Fibroblast of skin of scalp (primary cell): ENCODE measurements at regions not wholly inside any gene's neighbourhood (a gene's known extent, or its start where the extent isn't known, plus 50 kb on each side); places are given as distances from the start of the nearest gene placed in this dataset.
"Not testable (repeated sequence)": the region's sequence is repeated elsewhere in the genome, so short reads cannot be mapped to it uniquely, and the experiment has no call there.

Experiments used
- DNase-seq: peaks from one replicate; pipeline ENCODE4 v3.0.0-alpha.2; 2013

GRCh38 chr6:82741325-82741995, 324.2 kb downstream of the UBE3D start:
- no peak for DNase-seq

GRCh38 chr6:82741996-82742385, 323.6 kb downstream of the UBE3D start:
- DNase-seq = no peak

- DNase-seq = no peak
These were observed 321.2 kb downstream of the UBE3D start for GRCh38 chr6:82744286-82745015.

- peak; percentile 71 for DNase-seq
These were observed 315.1 kb downstream of the UBE3D start for GRCh38 chr6:82750556-82750955.

GRCh38 chr6:82751718-82752117, 313.9 kb downstream of the UBE3D start:
- no peak for DNase-seq

- peak; percentile 34 for DNase-seq
These were observed 303.8 kb downstream of the UBE3D start for GRCh38 chr6:82761674-82762345.

- DNase-seq = no peak
These were observed 299.2 kb downstream of the UBE3D start for GRCh38 chr6:82766476-82766875.

GRCh38 chr6:82767037-82767436, 298.6 kb downstream of the UBE3D start:
- DNase-seq = no peak

GRCh38 chr6:82767447-82767846, 298.2 kb downstream of the UBE3D start:
- no peak for DNase-seq

- DNase-seq = no peak
These were observed 292.6 kb downstream of the UBE3D start for GRCh38 chr6:82772851-82773717.

GRCh38 chr6:82775361-82775760, 290.3 kb downstream of the UBE3D start:
- DNase-seq = peak; percentile 54

GRCh38 chr6:82775981-82776380, 289.7 kb downstream of the UBE3D start:
- DNase-seq = no peak

GRCh38 chr6:82779041-82779440, 286.6 kb downstream of the UBE3D start:
- no peak for DNase-seq

- DNase-seq = no peak
These were observed 285.3 kb downstream of the UBE3D start for GRCh38 chr6:82780334-82780733.

- no peak for DNase-seq
These were observed 283.9 kb downstream of the UBE3D start for GRCh38 chr6:82781620-82782204.

GRCh38 chr6:82783587-82784236, 281.9 kb downstream of the UBE3D start:
- DNase-seq = no peak

GRCh38 chr6:82785206-82785605, 280.4 kb downstream of the UBE3D start:
- DNase-seq = no peak

GRCh38 chr6:82786248-82786647, 279.4 kb downstream of the UBE3D start:
- DNase-seq = no peak

GRCh38 chr6:82795940-82796339, 269.7 kb downstream of the UBE3D start:
- no peak for DNase-seq

GRCh38 chr6:82801083-82801482, 264.6 kb downstream of the UBE3D start:
- no peak for DNase-seq

GRCh38 chr6:82816243-82816642, 249.4 kb downstream of the UBE3D start:
- DNase-seq = not testable (repeated sequence)

- DNase-seq = peak; percentile 77
These were observed 246.9 kb downstream of the UBE3D start for GRCh38 chr6:82818727-82819126.
